ENCODE measurements at regions not wholly inside any gene's neighbourhood (a gene's known extent, or its start where the extent isn't known, plus 50 kb on each side); places are given as distances from the start of the nearest gene placed in this dataset.

DNA sequence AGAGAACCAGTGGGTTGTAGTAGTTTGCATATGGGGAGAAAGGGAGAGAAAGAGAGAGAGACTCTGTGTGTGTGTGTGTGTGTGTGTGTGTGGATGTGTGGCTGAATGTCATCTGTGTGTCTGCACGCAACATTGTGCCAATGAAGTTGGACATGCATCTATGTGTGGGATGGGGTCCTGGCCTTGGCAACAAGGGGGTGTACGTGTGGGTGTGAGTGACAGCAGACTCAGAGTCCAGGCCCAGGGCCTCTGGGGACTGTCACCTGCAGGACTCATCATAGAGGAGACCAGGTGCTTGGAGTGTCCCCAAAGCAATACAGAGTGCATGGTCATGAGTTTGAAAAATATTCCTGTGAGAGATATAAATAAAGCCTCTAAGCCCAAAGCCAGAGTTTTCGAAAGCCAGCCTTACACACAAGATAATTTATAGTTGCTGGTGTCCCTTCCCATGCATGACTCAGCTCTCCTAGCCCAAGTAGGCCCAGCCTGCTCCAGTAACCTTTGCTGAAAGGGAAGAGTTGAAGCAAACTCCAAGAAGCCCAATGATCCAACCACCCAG lies 59.9 kb downstream of the TNP1 start (continued):
- no peak for TF ChIP-seq RFX5 (IDR thresholded peaks at IDR 0.05; ENCODE audit: borderline replicate concordance, low read depth, low read length)
- TF ChIP-seq SAP30 (IDR thresholded peaks at IDR 0.05; ENCODE audit: insufficient read depth, insufficient replicate concordance, low read length) = no peak
- no peak for TF ChIP-seq SP1 (IDR thresholded peaks at IDR 0.05; ENCODE audit: low read depth, low read length)
- TF ChIP-seq, protein P1, sequence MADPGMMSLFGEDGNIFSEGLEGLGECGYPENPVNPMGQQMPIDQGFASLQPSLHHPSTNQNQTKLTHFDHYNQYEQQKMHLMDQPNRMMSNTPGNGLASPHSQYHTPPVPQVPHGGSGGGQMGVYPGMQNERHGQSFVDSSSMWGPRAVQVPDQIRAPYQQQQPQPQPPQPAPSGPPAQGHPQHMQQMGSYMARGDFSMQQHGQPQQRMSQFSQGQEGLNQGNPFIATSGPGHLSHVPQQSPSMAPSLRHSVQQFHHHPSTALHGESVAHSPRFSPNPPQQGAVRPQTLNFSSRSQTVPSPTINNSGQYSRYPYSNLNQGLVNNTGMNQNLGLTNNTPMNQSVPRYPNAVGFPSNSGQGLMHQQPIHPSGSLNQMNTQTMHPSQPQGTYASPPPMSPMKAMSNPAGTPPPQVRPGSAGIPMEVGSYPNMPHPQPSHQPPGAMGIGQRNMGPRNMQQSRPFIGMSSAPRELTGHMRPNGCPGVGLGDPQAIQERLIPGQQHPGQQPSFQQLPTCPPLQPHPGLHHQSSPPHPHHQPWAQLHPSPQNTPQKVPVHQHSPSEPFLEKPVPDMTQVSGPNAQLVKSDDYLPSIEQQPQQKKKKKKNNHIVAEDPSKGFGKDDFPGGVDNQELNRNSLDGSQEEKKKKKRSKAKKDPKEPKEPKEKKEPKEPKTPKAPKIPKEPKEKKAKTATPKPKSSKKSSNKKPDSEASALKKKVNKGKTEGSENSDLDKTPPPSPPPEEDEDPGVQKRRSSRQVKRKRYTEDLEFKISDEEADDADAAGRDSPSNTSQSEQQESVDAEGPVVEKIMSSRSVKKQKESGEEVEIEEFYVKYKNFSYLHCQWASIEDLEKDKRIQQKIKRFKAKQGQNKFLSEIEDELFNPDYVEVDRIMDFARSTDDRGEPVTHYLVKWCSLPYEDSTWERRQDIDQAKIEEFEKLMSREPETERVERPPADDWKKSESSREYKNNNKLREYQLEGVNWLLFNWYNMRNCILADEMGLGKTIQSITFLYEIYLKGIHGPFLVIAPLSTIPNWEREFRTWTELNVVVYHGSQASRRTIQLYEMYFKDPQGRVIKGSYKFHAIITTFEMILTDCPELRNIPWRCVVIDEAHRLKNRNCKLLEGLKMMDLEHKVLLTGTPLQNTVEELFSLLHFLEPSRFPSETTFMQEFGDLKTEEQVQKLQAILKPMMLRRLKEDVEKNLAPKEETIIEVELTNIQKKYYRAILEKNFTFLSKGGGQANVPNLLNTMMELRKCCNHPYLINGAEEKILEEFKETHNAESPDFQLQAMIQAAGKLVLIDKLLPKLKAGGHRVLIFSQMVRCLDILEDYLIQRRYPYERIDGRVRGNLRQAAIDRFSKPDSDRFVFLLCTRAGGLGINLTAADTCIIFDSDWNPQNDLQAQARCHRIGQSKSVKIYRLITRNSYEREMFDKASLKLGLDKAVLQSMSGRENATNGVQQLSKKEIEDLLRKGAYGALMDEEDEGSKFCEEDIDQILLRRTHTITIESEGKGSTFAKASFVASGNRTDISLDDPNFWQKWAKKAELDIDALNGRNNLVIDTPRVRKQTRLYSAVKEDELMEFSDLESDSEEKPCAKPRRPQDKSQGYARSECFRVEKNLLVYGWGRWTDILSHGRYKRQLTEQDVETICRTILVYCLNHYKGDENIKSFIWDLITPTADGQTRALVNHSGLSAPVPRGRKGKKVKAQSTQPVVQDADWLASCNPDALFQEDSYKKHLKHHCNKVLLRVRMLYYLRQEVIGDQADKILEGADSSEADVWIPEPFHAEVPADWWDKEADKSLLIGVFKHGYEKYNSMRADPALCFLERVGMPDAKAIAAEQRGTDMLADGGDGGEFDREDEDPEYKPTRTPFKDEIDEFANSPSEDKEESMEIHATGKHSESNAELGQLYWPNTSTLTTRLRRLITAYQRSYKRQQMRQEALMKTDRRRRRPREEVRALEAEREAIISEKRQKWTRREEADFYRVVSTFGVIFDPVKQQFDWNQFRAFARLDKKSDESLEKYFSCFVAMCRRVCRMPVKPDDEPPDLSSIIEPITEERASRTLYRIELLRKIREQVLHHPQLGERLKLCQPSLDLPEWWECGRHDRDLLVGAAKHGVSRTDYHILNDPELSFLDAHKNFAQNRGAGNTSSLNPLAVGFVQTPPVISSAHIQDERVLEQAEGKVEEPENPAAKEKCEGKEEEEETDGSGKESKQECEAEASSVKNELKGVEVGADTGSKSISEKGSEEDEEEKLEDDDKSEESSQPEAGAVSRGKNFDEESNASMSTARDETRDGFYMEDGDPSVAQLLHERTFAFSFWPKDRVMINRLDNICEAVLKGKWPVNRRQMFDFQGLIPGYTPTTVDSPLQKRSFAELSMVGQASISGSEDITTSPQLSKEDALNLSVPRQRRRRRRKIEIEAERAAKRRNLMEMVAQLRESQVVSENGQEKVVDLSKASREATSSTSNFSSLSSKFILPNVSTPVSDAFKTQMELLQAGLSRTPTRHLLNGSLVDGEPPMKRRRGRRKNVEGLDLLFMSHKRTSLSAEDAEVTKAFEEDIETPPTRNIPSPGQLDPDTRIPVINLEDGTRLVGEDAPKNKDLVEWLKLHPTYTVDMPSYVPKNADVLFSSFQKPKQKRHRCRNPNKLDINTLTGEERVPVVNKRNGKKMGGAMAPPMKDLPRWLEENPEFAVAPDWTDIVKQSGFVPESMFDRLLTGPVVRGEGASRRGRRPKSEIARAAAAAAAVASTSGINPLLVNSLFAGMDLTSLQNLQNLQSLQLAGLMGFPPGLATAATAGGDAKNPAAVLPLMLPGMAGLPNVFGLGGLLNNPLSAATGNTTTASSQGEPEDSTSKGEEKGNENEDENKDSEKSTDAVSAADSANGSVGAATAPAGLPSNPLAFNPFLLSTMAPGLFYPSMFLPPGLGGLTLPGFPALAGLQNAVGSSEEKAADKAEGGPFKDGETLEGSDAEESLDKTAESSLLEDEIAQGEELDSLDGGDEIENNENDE (IDR thresholded peaks at IDR 0.05; ENCODE audit: insufficient replicate concordance, low read length) = no peak

Data from H1 (cell line).